GM19395 (cell line): ENCODE measurements at regions not wholly inside any gene's neighbourhood (a gene's known extent, or its start where the extent isn't known, plus 50 kb on each side); places are given as distances from the start of the nearest gene placed in this dataset.
"Not testable (repeated sequence)": the region's sequence is repeated elsewhere in the genome, so short reads cannot be mapped to it uniquely, and the experiment has no call there.

Source experiments
- ATAC-seq: cut with Tn5 transposase; IDR thresholded peaks from one replicate; pipeline ENCODE4 v1.9.1; 2021; ENCODE audit warnings: mild to moderate bottlenecking, moderate library complexity; ENCODE audit not compliant: unreplicated experiment

DNA sequence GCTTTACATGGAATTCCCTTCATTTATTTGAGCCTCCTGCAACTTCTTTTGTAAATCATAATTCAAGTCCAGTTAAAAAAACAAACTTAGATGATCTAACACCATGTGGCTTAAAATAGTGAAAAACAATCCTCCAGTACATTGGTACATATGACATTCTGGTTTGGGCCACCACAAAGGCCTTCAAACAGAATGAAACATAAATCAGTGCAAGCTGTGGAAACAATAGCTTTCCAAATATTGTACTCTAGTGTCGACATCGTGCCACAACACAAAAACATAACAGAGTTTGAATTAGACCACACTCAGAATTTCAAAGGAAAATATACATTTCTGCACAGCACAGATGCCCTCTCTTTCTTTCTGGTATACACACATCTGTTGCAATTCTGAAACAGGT, 751.3 kb downstream of the SLC6A15 start:
- no peak for ATAC-seq

DNA sequence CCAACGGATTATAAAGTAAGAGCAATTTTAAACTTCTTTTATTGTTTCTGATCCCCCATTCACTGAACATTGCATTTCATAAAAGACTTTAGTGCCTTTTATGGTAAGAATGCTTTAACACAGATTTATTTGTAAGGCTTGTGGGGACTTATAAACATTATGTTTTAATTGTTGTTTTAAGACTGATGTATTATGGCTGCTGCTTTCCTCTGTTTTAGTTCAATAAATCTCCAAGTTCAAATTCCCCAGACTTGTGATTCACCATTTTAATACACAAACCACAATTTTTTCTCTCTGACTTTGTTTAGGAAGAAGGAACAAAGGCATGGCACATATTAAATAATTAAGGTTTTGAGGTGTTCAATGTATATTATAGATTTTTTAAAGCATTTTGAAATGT, 753.3 kb downstream of the SLC6A15 start:
- ATAC-seq: no peak

GRCh38 chr12:84157170-84157569, 755.4 kb downstream of the SLC6A15 start:
- no peak for ATAC-seq

DNA sequence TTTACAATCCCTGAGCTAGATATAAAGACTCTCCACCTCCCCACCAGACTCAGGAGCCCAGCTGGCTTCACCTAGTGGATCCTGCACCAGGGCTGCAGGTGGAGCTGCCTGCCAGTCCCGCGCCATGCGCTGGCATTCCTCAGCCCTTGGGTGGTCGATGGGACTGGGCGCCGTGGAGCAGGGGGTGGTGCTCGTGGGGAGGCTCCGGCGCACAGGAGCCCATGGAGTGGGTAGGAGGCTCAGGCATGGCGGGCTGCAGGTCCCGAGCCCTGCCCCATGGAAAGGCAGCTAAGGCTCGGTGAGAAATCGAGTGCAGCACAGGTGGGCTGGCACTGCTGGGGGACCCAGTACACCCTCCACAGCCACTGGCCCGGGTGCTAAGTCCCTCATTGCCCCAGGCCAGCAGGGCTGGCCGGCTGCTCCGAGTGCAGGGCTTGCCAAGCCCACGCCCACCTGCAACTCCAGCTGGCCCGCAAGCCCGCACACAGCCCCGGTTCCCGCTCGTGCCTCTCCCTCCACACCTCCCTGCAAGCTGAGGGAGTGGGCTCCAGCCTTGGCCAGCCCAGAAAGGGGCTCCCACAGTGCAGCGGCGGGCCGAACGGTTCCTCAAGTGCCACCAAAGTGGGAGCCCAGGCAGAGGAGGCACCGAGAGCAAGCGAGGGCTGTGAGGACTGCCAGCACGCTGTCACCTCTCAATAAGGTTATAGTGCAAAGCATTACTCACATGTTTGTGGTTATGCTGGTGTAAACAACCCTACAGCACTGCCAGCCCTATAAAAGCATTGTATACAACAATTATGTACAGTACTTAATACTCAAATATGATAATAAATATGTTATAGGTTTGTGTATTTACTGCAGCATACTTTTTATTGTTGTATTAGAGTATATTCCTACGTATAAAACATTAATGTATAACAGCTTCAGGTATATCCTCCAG, 757.3 kb downstream of the SLC6A15 start:
- not testable (repeated sequence) for ATAC-seq

- not testable (repeated sequence) for ATAC-seq
Observed at GRCh38 chr12:84154439-84154990, 758.1 kb downstream of the SLC6A15 start.

- no peak for ATAC-seq
Observed at GRCh38 chr12:84150201-84150600, 762.4 kb downstream of the SLC6A15 start.

DNA sequence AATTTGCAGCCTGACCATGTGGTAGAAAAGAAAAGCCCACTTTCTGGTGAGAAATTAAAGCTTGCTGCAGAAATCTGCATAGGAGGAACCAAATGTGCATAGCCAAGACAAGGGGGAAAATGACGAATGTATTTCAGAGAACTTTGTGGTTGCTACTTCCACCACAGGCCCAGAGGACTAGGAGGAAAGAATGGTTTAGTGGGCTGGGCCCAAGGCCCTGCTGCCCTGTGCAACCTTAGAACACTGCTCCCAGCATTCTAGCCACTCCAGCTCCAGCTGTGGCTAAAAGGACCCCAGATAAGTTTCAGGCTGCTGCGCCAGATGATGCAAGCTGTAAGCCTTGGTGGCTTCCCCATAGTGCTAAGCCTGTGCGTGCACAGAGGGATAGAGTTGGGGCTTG, 764.3 kb downstream of the SLC6A15 start:
- no peak for ATAC-seq

GRCh38 chr12:84136862-84137367, 775.7 kb downstream of the SLC6A15 start:
- no peak for ATAC-seq

DNA sequence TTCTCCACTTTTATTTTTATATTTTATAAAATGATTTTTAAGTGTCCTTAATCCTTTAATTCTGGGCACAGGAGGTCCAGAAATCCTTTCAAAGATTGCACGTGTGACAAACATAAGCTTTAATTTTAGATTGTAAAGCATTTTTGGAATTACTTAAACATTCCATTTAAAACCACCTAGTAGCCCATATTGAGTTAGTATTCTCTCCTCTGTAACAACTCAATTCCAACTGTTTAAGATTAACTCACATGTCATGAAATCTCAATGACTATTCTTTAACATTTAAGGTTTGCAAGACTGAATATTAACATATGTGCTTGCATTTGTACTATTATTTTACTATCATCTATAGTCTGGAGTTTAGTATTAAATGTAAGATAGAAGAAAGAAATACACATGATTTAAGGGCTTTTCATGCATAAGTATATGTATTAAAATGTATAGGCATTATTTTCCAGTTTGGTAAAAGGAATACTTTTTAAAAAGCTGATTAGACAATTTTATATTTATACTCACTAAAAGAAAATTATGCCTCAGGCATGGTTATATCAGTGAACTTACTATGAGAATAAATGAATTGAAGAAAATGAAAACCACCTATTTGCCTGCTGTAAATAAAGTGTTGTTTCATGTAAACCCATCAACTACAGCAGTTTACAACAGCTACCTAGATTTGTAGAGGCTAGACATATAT, 776.9 kb downstream of the SLC6A15 start:
- no peak for ATAC-seq

GRCh38 chr12:84134797-84135366, 777.7 kb downstream of the SLC6A15 start:
- no peak for ATAC-seq

GRCh38 chr12:84131076-84131475, 781.5 kb downstream of the SLC6A15 start:
- no peak for ATAC-seq

- ATAC-seq: no peak
Observed at GRCh38 chr12:84128117-84128991, 784.2 kb downstream of the SLC6A15 start.

- ATAC-seq: no peak
Observed at GRCh38 chr12:84124211-84124610, 788.4 kb downstream of the SLC6A15 start.

GRCh38 chr12:84117190-84117589, 795.4 kb downstream of the SLC6A15 start:
- ATAC-seq: no peak

- ATAC-seq: no peak
Observed at GRCh38 chr12:84113666-84114065, 798.9 kb downstream of the SLC6A15 start.

DNA sequence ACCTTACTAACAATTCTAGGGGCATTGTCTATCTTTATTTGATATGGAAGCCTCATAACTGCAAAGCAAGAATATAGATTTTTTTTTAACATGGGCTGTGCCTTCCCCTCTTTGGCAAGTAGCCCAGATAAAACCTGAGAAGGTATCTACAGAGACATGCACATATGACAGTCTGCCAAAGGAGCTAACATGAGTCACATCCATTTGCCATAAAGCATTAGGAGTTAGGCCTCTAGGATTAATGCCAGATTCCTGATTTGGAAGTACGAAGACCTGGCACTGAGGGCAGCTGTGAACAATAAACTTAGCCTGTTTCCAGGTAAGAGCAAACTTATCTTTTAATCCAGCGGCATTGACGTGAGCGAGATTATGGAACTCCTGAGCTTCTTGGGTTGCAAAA, 808.7 kb downstream of the SLC6A15 start:
- ATAC-seq: not testable (repeated sequence)

- not testable (repeated sequence) for ATAC-seq
Observed at GRCh38 chr12:84101963-84102362, 810.6 kb downstream of the SLC6A15 start.

- ATAC-seq: not testable (repeated sequence)
Observed at GRCh38 chr12:84099591-84099990, 813.0 kb downstream of the SLC6A15 start.

- ATAC-seq: no peak
Observed at GRCh38 chr12:84091651-84092050, 820.9 kb downstream of the SLC6A15 start.

- ATAC-seq: no peak
Observed at GRCh38 chr12:84089356-84089755, 823.2 kb downstream of the SLC6A15 start.
